Vagina (tissue), 2 donors: ENCODE measurements at regions not wholly inside any gene's neighbourhood (a gene's known extent, or its start where the extent isn't known, plus 50 kb on each side); places are given as distances from the start of the nearest gene placed in this dataset.

ENCODE experiments used
- POLR2A ChIP-seq, 2 donors: fragments of 450-650 bp; IDR thresholded peaks; one replicate each; pipeline ENCODE4 v1.6.1; 2017; ENCODE audit warnings: antibody characterized with exemption in 2 of 2, mild to moderate bottlenecking in 2 of 2, moderate library complexity in 2 of 2
- POLR2AphosphoS5 ChIP-seq, 2 donors: sonication (generic); formaldehyde crosslinking; IDR thresholded peaks; one replicate each; pipeline ENCODE4 v1.9.0; 2017; ENCODE audit warnings: antibody characterized with exemption in 2 of 2, mild to moderate bottlenecking in 2 of 2, low read depth in 1 of 2; ENCODE audit not compliant: insufficient read depth in 1 of 2
- TF ChIP-seq, protein P1 (sequence below), 3 experiments: fragments of 450-650 bp in 2 of 3; fragments of 200-600 bp in 1 of 3; sonication (generic) in 1 of 3; IDR thresholded peaks; one replicate each; pipeline ENCODE4 v1.5.1; 2017 to 2019; ENCODE audit warnings: antibody characterized with exemption in 3 of 3, mild to moderate bottlenecking in 2 of 3, moderate library complexity in 2 of 3

DNA sequence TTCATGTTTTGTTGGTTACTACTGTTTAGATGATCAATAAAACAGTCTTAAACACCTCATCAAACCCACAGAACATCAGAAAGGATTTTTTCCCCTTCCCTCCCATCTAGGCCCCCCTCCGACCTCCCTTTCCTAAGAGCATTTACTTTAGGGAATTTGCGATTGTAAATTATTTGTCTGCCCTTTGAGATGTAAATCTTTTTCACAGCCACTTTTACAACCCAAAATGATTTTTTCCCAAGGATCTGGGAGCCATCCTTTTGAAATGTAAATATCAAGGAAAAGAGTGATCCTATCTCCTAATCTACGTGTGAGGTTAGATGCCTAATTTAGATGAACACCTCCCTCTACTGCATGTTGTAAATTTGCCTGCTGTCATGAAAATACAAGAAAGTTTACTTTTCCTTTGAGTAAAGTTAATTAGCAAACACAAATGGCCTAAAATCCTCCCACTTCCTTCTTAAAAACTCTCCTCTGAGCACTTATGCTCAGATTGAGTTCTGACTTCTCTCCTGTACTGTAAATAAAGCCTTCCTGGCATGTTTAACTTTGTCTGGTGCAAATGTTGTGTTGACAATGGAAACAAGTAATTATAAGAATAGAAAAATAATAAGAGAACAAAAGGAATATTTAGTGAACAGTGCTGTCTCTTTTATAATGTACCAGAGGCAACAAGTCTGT, 1646.9 kb upstream of the SPRY2 start:
- TF ChIP-seq, protein P1, sequence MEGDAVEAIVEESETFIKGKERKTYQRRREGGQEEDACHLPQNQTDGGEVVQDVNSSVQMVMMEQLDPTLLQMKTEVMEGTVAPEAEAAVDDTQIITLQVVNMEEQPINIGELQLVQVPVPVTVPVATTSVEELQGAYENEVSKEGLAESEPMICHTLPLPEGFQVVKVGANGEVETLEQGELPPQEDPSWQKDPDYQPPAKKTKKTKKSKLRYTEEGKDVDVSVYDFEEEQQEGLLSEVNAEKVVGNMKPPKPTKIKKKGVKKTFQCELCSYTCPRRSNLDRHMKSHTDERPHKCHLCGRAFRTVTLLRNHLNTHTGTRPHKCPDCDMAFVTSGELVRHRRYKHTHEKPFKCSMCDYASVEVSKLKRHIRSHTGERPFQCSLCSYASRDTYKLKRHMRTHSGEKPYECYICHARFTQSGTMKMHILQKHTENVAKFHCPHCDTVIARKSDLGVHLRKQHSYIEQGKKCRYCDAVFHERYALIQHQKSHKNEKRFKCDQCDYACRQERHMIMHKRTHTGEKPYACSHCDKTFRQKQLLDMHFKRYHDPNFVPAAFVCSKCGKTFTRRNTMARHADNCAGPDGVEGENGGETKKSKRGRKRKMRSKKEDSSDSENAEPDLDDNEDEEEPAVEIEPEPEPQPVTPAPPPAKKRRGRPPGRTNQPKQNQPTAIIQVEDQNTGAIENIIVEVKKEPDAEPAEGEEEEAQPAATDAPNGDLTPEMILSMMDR (IDR thresholded peaks at IDR 0.05), result no peak
- TF ChIP-seq POLR2A (IDR thresholded peaks at IDR 0.05) (no peak), POLR2AphosphoS5 (IDR thresholded peaks at IDR 0.05; ENCODE audit: insufficient read depth in 1 of 2, low read depth in 1 of 2) (no peak)
